RWPE2 (cell line): ENCODE measurements at regions not wholly inside any gene's neighbourhood (a gene's known extent, or its start where the extent isn't known, plus 50 kb on each side); places are given as distances from the start of the nearest gene placed in this dataset.

Experiments
- ATAC-seq: fragments of 200-7000 bp; cut with Tn5 transposase; 3 replicates; pipeline ENCODE4 v1.9.1; 2021; ENCODE audit warnings: low read depth
- DNase-seq: peaks from one replicate; pipeline ENCODE4 v3.0.0-alpha.2; 2020; ENCODE audit warnings: low spot score
- H3K27ac ChIP-seq: fragments of 450-650 bp; 2 replicates; pipeline ENCODE4 v1.5.1; 2017; ENCODE audit warnings: mild to moderate bottlenecking; ENCODE audit not compliant: poor library complexity, severe bottlenecking
- H3K27me3 ChIP-seq: fragments of 250-450 bp; sonication (Bioruptor Pico); 2 replicates; pipeline ENCODE4 v1.5.1; 2021; ENCODE audit warnings: mild to moderate bottlenecking, moderate library complexity; ENCODE audit not compliant: insufficient read depth, poor library complexity, severe bottlenecking
- H3K36me3 ChIP-seq: fragments of 250-450 bp; sonication (Bioruptor Pico); 2 replicates; pipeline ENCODE4 v1.5.1; 2020; ENCODE audit warnings: low read depth, mild to moderate bottlenecking, moderate library complexity
- H3K4me1 ChIP-seq: fragments of 250-450 bp; sonication (Bioruptor Pico); 2 replicates; pipeline ENCODE4 v1.5.1; 2021; ENCODE audit warnings: mild to moderate bottlenecking, moderate library complexity; ENCODE audit not compliant: insufficient read depth, poor library complexity, severe bottlenecking
- H3K4me3 ChIP-seq: fragments of 250-450 bp; sonication (Bioruptor Pico); 2 replicates; pipeline ENCODE4 v1.5.1; 2021; ENCODE audit warnings: mild to moderate bottlenecking, moderate library complexity; ENCODE audit not compliant: severe bottlenecking
- H3K9me3 ChIP-seq: fragments of 250-450 bp; sonication (Bioruptor Pico); 2 replicates; pipeline ENCODE4 v1.5.1; 2021; ENCODE audit warnings: mild to moderate bottlenecking, moderate library complexity; ENCODE audit not compliant: severe bottlenecking
- CTCF ChIP-seq: fragments of 450-650 bp; IDR thresholded peaks from one replicate; pipeline ENCODE4 v1.5.1; 2017; ENCODE audit warnings: mild to moderate bottlenecking, moderate library complexity; ENCODE audit not compliant: poor library complexity, severe bottlenecking

- Histone ChIP-seq H3K4me3 (no peak overlapping the region), H3K4me1 (peaks cover 8% of the 10 kb centered on the region), H3K27ac (no peak overlapping the region), H3K9me3 (no peaks in the 10 kb centered on the region), H3K36me3 (no peaks in the 10 kb centered on the region), H3K27me3 (no peaks in the 10 kb centered on the region)
- no peak for TF ChIP-seq CTCF
- ATAC-seq (no peak), DNase-seq (no peak)
Measured at GRCh38 chr7:12939694-12940093, 252.3 kb downstream of the ARL4A start.

- H3K9me3 ChIP-seq = no peaks in the 10 kb centered on the region
- no peak overlapping the region for H3K4me3 ChIP-seq
- no peak for DNase-seq
Measured at GRCh38 chr7:12941512-12941911, 254.1 kb downstream of the ARL4A start.

GRCh38 chr7:12942609-12943008 lies 255.2 kb downstream of the ARL4A start:
- Histone ChIP-seq H3K9me3 (no peaks in the 10 kb centered on the region), H3K27ac (peak overlapping the region; percentile 59), H3K4me3 (no peak overlapping the region), H3K4me1 (peaks cover 8% of the 10 kb centered on the region), H3K36me3 (no peaks in the 10 kb centered on the region), H3K27me3 (no peaks in the 10 kb centered on the region)
- no peak for DNase-seq
- no peak for TF ChIP-seq CTCF
- ATAC-seq = no peak

More at GRCh38 chr7:12941512-12941911, 254.1 kb downstream of the ARL4A start:
- no peaks in the 10 kb centered on the region for H3K27me3 ChIP-seq
- peak overlapping the region; percentile 59 for H3K27ac ChIP-seq
- ATAC-seq = peak; percentile 92
- TF ChIP-seq CTCF = no peak
- no peaks in the 10 kb centered on the region for H3K36me3 ChIP-seq
- H3K4me1 ChIP-seq = peaks cover 8% of the 10 kb centered on the region

GRCh38 chr7:12943781-12944180 lies 256.3 kb downstream of the ARL4A start:
- DNase-seq = no peak
- no peaks in the 10 kb centered on the region for H3K9me3 ChIP-seq
- ATAC-seq = peak; percentile 80
- no peak overlapping the region for H3K4me3 ChIP-seq
- H3K4me1 ChIP-seq = peaks cover 8% of the 10 kb centered on the region
- no peaks in the 10 kb centered on the region for H3K27me3 ChIP-seq
- no peak for TF ChIP-seq CTCF
- H3K27ac ChIP-seq = no peak overlapping the region
- H3K36me3 ChIP-seq = no peaks in the 10 kb centered on the region

- Histone ChIP-seq H3K27ac (no peak overlapping the region), H3K27me3 (no peaks in the 10 kb centered on the region), H3K4me3 (no peak overlapping the region), H3K36me3 (no peaks in the 10 kb centered on the region), H3K4me1 (peaks cover 12% of the 10 kb centered on the region), H3K9me3 (peaks cover under 1% of the 10 kb centered on the region)
- DNase-seq = no peak
- TF ChIP-seq CTCF = no peak
- no peak for ATAC-seq
Measured at GRCh38 chr7:12945901-12946300, 258.5 kb downstream of the ARL4A start.
